Prostate gland (tissue), 2 donors: ENCODE measurements at regions not wholly inside any gene's neighbourhood (a gene's known extent, or its start where the extent isn't known, plus 50 kb on each side); places are given as distances from the start of the nearest gene placed in this dataset.

Experiments
- CTCF ChIP-seq, 4 experiments: fragments of 200-600 bp in 2 of 4; fragments of 450-650 bp in 2 of 4; sonication (generic) in 2 of 4; IDR thresholded peaks; 1 replicate in 3 of 4; 2 replicates in 1 of 4; pipeline ENCODE4 v1.5.1; 2016 to 2019; ENCODE audit warnings: antibody characterized with exemption in 4 of 4, mild to moderate bottlenecking in 2 of 4, moderate library complexity in 2 of 4
- POLR2A ChIP-seq: fragments of 450-650 bp; IDR thresholded peaks from one replicate; pipeline ENCODE4 v1.6.1; 2016; ENCODE audit warnings: antibody characterized with exemption, mild to moderate bottlenecking

GRCh38 chr4:119851649-119852048 lies 215.0 kb downstream of the MAD2L1 start:
- TF ChIP-seq POLR2A (no peak), CTCF (IDR thresholded peaks at IDR 0.05) (no peak)
